VCaP (cell line): ENCODE measurements at regions not wholly inside any gene's neighbourhood (a gene's known extent, or its start where the extent isn't known, plus 50 kb on each side); places are given as distances from the start of the nearest gene placed in this dataset.
"Not testable (repeated sequence)": the region's sequence is repeated elsewhere in the genome, so short reads cannot be mapped to it uniquely, and the experiment has no call there.

Source experiments
- H3K27ac ChIP-seq: fragments of 450-650 bp; 2 replicates; pipeline ENCODE4 v1.5.1; 2017
- CTCF ChIP-seq: fragments of 450-650 bp; conservative IDR thresholded peaks from 2 replicates; pipeline ENCODE4 v1.5.1; 2017; ENCODE audit warnings: mild to moderate bottlenecking, moderate library complexity

GRCh38 chr2:172259827-172260226 lies 157.1 kb upstream of the DLX2 start:
- TF ChIP-seq CTCF: no peak

GRCh38 chr2:172260336-172260735 lies 157.6 kb upstream of the DLX2 start:
- TF ChIP-seq CTCF: no peak
- no peak overlapping the region for H3K27ac ChIP-seq

More at GRCh38 chr2:172259827-172260226, 157.1 kb upstream of the DLX2 start:
- H3K27ac ChIP-seq: no peak overlapping the region

DNA sequence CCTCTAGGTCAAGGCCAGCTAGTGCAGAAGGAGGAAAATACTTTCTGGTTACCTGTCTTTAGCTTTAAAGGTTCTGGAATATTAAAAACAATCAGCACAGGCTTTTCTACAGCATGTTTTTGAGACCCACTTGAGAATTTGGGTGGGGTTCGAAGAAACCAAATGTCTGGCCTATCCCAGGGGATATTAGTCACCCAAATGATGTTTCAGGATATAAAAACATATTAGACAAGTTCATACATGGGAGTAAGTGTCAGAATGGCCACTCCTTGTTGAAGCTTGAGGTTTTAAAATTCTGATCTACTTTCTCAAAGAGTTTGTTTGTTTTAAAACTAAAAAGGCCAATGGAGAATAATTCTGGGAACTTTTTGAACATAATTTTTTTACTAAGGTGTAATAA lies 158.6 kb upstream of the DLX2 start:
- no peak overlapping the region for H3K27ac ChIP-seq
- TF ChIP-seq CTCF: no peak

DNA sequence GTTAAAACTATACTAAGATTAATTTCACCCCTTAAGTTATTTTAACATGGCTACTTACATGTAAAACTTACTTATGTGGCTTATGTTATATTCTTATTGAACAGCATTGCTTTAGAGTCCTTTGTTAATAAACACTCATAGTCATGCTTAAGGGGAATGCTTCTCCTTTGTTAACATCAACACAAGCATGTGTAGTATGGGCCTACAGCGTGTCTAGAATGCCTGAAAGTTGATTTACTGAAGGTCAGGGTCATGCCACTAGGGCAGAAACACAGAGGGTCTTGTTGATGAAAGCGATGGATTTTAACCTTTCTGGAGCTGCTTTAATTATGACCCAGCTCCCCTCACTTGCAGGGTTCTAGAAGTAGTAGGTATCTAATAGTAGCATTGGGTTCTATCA lies 159.8 kb upstream of the DLX2 start:
- no peak overlapping the region for H3K27ac ChIP-seq
- no peak for TF ChIP-seq CTCF

DNA sequence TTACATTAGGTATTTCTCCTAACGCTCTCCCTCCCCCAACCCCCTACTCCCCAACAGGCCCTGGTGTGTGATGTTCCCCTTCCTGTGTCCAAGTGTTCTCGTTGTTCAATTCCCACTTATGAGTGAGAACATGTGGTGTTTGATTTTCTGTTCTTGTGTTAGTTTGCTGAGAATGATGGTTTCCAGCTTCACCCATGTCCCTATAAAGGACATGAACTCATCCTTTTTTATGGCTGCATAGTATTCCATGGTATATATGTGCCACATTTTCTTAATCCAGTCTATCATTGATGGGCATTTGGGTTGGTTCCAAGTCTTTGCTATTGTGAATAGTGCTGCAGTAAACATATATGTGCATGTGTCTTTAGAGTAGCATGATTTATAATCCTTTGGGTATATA lies 162.1 kb upstream of the DLX2 start:
- not testable (repeated sequence) for H3K27ac ChIP-seq

- H3K27ac ChIP-seq: peak overlapping the region; percentile 73
Observed at GRCh38 chr2:172269507-172270244, 157.7 kb upstream of the ITGA6 start.

GRCh38 chr2:172270278-172271079 lies 156.9 kb upstream of the ITGA6 start:
- H3K27ac ChIP-seq: peak overlapping the region; percentile 73
- no peak for TF ChIP-seq CTCF

DNA sequence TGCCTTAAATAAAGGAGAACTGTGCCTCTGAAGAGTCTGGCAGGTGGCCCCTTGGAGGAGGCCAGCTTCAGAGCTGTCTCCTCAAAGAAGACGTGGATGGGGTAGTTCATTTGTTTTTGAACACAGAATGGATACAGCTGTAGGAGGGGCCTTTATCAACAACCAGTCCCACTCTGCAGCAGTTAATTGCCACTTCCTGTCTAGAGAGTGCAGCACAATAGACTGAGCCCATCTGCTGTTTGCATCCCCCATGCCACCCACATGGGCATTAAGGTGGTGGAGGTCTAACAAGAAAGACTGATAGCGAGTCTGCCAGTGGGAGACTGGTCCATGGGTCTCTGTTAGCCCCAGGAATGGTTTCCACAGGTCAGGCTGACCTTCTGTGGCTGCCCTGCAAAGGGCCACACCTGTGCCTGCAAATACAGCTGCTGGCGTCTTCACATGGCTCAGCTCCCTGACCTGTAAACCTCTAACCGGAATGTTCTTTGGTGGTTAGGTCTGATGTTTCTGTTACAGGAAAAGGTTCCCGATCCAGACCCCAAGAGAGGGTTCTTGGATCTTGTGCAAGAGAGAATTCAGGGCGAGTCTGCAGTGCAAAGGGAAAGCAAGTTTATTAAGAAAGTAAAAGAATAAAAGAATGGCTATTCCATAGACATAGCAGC lies 153.3 kb upstream of the ITGA6 start:
- TF ChIP-seq CTCF: no peak
- H3K27ac ChIP-seq: no peak overlapping the region
